Skeletal muscle tissue (tissue), 4 donors: ENCODE measurements at regions not wholly inside any gene's neighbourhood (a gene's known extent, or its start where the extent isn't known, plus 50 kb on each side); places are given as distances from the start of the nearest gene placed in this dataset. TPM values are rescaled to one million over a fixed set of nuclear protein-coding genes. Genes with fewer than 3 reads are reported as not detected.

ENCODE experiments used
- H3K27ac ChIP-seq: one replicate; pipeline ENCODE4 v1.7.0; 2013; ENCODE audit warnings: mild to moderate bottlenecking, low read depth, low read length, inconsistent platforms
- H3K27me3 ChIP-seq, 3 donors: one replicate each; pipeline ENCODE4 v1.7.0; 2013; ENCODE audit warnings: low read length in 3 of 3; ENCODE audit not compliant: control insufficient read depth in 3 of 3, insufficient read depth in 3 of 3
- H3K36me3 ChIP-seq, 3 donors: one replicate each; pipeline ENCODE4 v1.7.0; 2013; ENCODE audit warnings: low read length in 3 of 3; ENCODE audit not compliant: control insufficient read depth in 3 of 3, insufficient read depth in 3 of 3
- H3K4me1 ChIP-seq, 3 donors: one replicate each; pipeline ENCODE4 v1.7.0; 2013; ENCODE audit warnings: low read length in 3 of 3, mild to moderate bottlenecking in 3 of 3; ENCODE audit not compliant: control insufficient read depth in 3 of 3, insufficient read depth in 3 of 3
- H3K4me3 ChIP-seq, 3 donors: one replicate each; pipeline ENCODE4 v1.7.0; 2013; ENCODE audit warnings: low read length in 3 of 3
- H3K9ac ChIP-seq, 3 donors: one replicate each; pipeline ENCODE4 v1.7.0; 2013; ENCODE audit warnings: low read length in 3 of 3, mild to moderate bottlenecking in 3 of 3, moderate library complexity in 2 of 3, low read depth in 1 of 3
- H3K9me3 ChIP-seq, 3 donors: one replicate each; pipeline ENCODE4 v1.7.0; 2013; ENCODE audit warnings: low read length in 3 of 3; ENCODE audit not compliant: control insufficient read depth in 3 of 3
- small RNA-seq: library from RNA; depleted of rRNA; stranded (forward); fragments of <200 nt; gene quantifications from one replicate; pipeline ENCODE3, GENCODE V24; 2014
- donor health status: Osteomylitis.

DNA sequence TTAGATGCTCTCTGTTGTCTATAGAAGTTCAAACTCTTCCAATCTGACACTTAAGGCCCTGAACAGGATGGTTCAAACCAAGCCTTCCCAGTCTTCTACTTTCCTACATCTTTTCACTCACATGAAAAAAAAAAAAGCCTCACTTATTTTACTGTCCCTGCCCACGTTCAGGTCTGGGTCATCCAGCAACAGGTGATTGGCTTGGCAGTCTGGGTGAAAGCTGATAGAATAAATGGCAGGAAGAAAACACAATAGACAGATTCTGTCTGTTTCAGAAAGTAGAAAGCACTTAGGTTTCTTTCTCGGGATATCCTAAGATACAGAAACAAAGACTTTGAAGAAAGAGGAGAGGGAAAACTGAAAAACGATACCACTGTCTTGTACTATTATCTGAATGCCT, 61.8 kb upstream of the HSF2 start:
- no peaks in the 10 kb centered on the region for H3K4me1 ChIP-seq
- H3K36me3 ChIP-seq: no peaks in the 10 kb centered on the region
- H3K9me3 ChIP-seq: no peaks in the 10 kb centered on the region
- no peak overlapping the region for H3K9ac ChIP-seq
- no peaks in the 10 kb centered on the region for H3K27me3 ChIP-seq
- no peak overlapping the region for H3K4me3 ChIP-seq
- no peak overlapping the region for H3K27ac ChIP-seq

DNA sequence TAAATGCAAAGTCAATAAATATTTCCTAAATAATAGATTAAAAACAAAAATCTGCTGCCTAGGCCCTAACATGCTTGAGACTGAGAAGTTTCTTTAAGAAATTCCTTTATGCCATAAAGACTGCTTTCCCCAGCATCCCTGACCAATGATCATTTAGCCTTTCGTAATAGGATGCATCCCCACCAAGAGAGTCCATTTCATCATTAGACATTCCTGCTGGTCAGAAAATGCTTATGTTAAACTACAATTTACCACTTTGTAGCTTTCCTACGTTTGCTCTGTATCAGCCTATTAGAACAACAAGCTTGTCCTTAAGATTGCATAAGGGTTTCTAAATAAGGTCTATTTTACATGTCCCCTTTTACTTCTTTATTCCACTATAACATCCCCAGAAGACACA, 59.8 kb upstream of the HSF2 start:
- Histone ChIP-seq H3K4me3 (no peak overlapping the region), H3K27me3 (no peaks in the 10 kb centered on the region), H3K9me3 (no peaks in the 10 kb centered on the region), H3K36me3 (no peaks in the 10 kb centered on the region), H3K9ac (no peak overlapping the region), H3K4me1 (no peaks in the 10 kb centered on the region), H3K27ac (no peak overlapping the region)

DNA sequence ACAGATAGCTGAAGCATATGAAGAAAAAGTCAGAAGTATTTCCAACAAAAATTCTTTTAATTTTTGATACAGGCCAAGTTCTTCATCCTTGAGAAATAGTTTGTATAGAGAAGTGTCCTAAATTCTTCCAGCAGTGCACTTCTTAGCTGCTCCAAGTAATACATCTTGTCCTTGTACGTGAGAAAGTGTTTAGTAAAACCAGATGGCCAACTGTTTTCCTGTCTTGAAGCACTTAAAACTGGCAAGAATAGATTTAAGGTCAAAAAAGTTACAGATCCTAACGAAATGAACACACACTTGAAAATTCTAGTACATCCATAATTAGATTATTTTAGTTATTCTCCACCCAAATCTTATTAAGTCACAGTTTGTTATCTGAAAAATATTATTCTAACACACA, 52.2 kb upstream of the HSF2 start:
- Histone ChIP-seq H3K27me3 (no peaks in the 10 kb centered on the region), H3K4me3 (no peak overlapping the region), H3K9ac (no peak overlapping the region), H3K27ac (no peak overlapping the region), H3K4me1 (no peaks in the 10 kb centered on the region), H3K36me3 (no peaks in the 10 kb centered on the region), H3K9me3 (no peaks in the 10 kb centered on the region)

DNA sequence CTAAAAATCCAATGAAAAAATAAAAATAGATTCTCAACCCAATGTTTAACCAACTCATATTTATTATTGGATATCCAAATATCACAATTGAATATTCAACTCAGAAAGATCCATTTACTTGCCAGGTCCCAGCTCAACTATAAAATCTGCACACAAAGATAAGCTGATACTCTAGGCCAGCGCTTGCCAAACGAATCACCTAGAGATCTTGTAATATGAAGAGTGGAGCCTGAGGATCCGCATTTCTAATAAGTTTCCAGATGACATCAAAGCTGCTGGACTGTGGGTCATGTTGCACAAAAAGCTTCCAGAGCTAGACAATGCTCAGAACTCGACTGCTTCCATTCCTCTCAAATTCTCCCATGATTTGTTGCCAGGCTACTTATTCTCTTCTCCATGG, 51.7 kb upstream of the HSF2 start:
- H3K4me3 ChIP-seq: no peak overlapping the region
- H3K9me3 ChIP-seq: no peaks in the 10 kb centered on the region
- no peaks in the 10 kb centered on the region for H3K27me3 ChIP-seq
- H3K4me1 ChIP-seq: no peaks in the 10 kb centered on the region
- H3K36me3 ChIP-seq: no peaks in the 10 kb centered on the region
- no peak overlapping the region for H3K9ac ChIP-seq
- H3K27ac ChIP-seq: no peak overlapping the region

Small RNA genes lying in the stretch of these regions (small RNA-seq; reads per million reads assigned to genes)
- gene AL603865.2 (not detected), gene RNU1-18P (not detected), gene RNU2-8P (not detected), gene RNU4-76P (not detected)
